ENCODE measurements at regions not wholly inside any gene's neighbourhood (a gene's known extent, or its start where the extent isn't known, plus 50 kb on each side); places are given as distances from the start of the nearest gene placed in this dataset.
"Not testable (repeated sequence)": the region's sequence is repeated elsewhere in the genome, so short reads cannot be mapped to it uniquely, and the experiment has no call there.

DNA sequence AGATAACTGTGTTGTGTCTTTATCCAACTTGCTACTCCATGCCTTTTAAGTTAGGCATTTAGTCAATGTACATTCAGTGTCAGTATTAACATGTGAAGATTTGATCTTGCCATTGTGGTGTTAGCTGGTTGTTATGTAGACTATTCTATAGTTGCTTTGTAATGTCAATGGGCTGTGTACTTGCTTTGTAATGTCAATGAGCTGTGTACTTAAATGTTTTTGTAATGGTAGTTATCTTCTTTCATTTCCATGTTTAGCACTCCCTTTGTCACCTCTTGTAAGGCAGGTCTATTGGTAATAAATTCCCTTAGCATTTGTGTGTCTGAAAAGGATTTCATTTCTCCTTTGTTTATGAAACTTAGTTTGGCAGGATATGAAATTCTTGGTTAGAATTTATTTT is 53.4 kb downstream of the MC4R start:
- no peak for DNase-seq

DNA sequence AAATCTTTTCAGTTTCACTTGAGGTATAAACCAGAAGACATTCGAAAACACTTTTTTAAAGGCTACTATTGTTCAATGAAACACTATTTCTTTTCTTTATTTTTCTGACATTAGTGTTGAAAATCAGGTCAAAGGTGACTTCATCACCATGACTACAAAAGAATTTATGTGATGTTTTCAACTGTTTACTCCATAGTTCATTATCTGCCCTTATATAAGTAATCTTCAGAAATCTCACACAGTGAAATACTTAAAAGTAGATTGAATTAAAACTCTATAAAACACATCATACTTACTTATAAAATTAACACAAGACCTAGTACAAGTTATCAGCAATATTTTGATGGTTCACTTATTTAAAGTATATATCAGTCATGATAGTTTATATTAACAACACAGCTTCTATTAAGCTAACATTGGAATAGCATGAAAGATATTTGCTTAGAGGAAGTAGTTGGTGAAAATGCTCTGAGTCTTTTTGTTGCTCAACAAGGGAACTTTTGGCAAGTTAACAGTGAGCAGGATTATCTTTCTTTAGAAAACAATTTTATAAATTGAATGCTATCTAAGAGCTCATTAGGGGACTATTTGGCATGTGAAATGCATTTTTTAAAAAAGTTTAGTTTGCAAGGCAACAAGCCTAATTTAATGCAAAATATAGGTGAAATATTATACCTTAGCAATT is 60.8 kb downstream of the MC4R start:
- no peak for DNase-seq

DNA sequence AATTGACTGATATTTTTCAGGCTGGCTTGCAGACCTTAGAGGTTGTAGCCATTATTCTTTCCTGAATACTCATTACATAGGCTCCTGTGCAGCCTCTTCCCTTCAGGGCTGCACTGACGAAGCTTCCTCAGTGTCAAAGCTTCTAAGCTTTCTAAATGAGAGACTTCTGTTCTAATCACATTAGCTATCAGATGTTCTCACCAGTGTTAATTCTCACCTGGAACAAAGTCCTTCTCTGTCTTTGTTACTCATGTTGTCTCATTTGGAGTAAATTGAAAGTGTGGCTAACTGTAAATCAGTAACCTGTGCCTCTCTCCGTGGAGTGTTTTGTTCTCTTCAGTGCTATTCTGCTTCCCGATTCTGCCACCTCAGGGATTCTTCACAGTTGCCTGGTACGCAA is 76.9 kb downstream of the MC4R start:
- DNase-seq, result no peak

DNA sequence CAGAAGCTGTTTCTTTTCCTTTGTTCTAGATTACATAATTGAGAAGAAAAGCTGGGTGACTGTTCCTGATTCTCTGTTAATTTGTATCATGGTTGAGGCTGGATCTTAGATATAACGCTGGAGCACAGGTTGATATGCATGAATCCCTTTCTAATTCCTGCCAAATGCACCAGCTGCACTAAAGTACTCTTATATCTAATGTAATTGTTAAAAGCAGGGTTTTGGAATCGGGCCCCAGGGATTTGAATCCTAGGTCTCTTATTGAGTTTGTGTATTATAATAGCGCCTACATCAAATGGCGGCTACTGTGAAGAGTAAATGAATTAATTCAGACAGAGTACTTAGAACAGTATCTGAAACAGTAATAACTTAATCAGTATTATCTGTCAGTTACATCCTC is 80.4 kb downstream of the MC4R start:
- DNase-seq, result no peak

DNA sequence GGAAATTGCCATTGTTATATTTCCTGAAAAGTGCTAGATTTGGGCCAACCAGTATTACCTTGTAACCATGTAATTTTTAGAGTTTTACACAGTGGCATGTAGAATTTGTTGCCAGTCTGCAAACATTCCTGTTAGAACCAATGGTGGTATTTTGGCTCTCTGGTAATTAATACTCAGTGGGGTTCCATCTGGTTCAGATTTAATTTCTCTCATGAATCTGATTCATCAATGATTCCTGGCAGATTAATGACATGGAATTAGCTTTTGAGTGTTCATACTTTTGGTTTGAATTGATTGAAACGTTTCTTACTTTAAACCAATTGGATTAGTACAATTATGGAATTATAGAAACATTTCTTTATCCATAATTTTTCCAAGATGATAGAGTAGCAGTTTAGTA is 93.2 kb downstream of the MC4R start:
- DNase-seq, result no peak

DNA sequence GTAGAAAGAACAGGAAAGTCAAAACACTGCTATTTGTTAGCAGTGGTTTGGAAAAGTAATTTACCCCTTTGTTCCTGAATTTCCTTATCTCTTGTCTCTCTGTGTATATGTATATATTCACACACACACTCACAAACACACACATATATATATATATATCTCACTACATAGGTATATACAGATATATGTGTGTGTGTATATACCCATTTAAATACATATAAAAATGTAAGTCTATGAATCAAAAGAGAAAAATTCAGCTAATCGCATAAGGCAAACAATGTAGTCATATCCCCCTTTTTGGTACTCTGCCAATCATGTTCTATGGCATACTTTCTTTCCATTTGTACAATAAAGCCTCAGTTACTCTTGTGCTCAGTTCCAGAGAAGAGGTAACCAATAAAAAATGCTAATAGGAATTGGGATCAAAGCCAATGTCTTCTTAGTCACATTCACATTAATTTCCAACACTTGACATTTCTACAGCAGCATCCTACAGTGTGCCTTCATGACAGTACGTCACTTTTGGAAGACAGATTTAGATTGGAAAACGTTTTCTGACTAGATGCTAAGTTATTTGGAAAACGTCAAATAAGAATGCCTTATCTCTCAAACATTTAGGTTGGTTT is 94.6 kb downstream of the MC4R start:
- no peak for DNase-seq

DNA sequence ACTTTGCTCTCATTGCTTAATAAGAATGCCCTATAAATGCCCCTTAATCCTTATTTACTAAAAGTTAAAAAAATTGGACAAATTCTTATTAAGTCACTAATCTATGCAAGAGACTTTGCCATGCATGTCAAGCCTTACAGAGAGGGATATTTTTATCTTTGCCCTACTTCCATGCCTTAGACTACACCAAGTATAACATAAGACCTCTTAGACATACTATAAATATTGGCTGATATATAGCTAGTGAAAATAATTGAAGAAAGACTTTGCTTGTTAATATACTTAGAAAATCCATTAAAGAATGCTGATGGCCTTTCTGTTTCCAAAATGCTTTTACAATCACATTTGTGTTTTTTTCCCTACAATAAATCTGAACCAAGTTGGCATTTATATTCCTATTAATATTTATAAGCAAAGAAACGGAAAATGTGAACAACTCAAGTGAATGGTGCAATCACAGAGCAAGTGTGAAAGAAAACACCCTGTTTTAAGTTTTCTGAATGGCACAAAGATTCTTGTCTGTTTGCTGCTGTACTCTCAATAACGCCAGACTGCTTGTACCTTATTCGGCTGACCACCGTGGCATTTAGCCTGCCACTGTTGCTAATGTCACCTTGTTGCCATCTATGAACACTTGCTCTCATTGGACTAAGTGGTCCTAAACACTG is 105.0 kb downstream of the MC4R start:
- no peak for DNase-seq

DNA sequence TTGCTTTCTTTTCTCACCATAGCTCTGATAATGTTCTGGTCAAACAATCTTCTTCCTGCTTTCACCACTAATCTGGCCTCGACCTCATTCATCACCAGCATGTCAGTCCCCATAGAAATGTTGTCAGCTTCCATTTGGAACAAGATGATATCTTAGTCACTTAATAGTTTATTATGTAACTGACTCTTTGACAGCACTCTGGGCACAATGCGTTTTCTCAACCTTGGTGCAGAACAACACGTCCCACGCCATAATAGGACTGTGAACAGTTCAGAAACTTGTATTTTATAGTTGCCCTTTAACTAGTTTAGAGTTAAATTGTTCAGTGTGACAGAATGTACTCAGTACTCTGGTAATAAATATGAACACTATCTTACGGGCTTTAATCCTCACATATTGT is 106.0 kb downstream of the MC4R start:
- no peak for DNase-seq

DNA sequence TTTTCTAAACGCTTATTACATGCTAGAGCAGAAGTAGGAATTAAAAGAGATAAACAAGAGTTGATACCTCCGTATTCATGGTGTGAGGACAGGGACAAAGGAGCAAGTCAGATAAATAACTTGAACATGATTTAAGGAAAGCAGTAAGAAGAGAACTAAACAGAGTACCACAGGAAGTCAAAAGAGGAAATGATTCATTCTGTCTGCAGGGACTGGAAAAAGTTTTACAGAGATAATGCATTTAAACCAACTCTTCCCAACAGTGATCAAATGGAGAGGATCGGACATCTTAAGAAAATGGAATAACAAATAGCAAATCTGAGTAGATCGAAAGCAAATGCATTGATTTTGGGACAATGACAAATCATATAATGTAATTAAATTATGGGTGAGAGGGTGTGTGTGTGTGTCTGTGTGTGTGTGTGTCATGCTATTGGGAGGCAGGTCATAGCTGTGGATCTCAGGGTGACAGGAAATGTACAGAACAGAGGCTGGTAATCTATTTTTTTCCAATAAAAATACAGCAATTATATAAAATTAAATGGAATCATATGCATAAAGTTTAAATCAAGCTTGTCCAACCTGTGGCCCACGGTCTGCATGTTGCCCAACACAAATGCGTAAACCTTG is 113.4 kb downstream of the MC4R start:
- no peak for DNase-seq

DNA sequence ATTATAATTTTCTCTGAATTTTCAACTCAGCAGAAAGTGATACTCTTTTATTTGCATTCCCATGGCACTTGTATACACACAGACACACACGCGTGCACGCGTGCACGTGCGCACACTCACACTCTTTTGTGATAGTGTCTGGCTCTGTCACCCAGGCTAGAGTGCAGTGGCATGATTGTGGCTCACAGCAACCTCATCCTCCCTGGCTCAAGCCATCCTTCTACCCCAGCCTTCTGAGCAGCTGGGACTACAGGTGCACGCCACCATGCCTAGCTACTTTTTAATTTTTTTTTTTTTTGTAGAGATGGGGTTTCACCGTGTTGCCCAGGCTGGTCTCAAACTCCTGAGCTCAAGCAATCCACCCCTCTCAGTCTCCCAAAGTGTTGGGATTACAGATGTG is 123.2 kb downstream of the MC4R start:
- DNase-seq, result no peak

DNA sequence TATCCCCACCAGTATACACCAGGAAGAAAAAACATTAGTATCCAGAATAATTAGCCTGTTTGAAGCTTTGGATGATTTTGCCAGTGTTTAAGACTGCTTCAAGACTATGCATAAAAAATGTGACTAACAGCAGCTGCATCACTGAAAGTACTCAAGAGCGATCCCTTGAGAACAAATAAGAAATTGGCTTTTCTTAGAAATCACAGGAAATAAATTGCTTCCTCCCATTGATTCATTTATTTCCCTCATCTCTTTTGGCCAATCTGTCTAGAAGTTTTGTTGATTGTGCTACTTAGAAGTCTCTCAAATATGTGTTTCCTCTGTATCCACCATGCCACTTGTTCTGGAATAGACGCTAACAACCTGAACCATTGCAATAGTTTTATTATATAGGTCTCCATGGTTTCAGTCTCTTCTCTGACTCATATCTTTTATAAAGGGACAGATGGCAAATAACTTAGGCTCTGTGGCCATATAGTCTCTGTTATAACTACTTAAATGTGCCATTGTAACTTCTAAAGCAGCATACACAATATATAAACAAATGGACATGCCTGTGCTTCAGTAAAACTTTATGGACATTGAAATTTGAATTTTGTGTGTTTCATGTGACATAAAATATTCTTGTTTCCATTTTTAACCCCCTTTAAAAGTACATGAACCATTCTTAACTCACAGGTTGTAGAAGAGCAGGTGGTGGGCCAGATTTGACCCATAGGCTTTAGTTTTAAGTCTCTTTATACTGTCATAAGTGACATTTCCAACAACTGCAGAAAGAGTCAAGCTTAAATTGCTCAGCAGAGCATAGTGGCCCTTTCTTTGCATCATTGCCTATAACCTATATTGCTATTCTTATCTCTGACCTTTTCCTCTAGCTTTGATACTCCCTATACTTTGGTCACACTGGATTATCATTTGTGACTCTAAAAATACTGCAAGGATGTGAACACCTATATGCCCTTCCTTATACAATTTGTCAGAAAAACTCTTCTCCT is 123.9 kb downstream of the MC4R start:
- DNase-seq, result no peak

DNA sequence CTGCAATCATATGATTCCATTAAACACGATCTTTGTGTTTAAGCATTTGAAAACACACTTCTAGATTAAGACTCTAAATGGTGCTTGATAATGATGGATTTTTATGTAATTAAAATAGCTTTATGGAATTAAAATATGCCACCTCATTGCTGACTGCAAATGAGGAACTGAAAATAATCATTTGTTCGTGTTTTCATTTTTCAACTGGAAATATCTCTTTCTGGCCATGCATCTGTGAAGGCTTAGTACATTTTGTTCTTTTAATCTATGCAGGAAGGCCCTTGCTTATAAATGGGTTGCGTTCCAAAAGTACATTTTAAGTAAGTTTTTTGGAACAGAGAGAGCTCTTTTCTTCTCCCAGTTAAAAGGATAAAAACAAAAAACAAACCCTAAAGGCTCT is 125.5 kb downstream of the MC4R start:
- DNase-seq, result no peak

DNA sequence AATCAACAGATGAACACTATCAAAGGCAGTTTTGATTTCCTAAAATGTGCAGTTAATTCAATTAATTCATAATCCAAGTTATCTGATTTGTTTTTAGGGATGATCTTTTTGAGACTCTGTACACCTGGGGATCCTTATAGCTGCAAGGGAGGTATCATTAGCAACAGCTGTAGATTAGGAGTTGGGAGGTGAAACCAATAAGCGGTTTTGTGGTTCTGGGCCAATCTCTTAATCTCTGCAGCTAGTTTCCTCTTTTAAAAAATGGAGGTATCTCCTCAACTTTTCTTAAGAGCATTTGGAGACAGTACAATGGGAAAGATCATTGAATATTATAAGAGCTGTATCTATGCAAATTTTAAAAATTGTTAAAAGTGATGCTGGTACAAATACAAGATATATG is 126.0 kb downstream of the MC4R start:
- DNase-seq, result no peak

DNA sequence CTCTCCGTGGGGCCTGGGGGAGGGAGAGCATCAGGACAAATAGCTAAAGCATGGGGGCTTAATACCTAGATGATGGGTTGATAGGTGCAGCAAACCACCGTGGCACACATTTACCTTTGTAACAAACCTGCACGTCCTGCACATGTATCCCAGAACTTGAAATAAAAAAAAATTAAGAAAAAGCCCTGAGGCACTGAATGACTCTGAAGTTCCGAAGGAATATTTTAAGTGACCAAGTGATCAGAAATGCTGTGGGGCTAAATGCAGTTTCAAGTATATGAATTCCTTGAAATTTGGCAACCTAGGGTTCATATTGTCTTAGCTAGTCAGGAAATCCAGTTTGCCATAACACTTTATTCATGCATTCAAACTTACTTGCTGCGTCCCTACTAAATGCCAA is 127.5 kb downstream of the MC4R start:
- DNase-seq, result no peak

DNA sequence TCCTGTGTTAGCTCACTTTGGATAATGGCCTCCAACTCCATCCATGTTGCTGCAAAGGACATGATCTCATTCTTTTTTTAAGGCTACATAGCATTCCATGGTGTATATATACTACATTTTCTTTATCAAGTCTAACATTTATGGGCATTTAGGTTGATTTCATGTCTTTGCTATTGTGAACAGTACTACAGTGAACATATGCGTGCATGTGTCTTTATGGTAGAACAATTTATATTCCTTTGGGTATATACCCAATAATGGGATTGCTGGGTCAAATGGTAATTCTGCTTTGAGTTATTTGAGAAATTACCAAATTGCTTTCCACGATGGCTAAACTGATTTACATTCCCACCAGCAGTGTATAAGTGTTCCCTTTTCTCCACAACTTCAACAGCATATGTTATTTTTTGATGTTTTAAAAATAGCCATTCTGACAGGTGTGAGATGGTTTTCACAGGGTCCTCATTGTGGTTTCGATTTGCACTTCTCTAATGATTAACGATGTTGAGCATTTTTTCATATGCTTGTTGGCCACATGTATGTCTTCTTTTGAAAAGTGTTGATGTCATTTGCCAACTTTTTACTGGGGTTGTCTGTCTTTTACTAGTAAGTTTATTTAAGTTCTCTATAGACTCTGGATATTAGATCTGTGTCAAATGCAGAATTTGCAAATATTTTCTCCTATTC is 133.4 kb downstream of the MC4R start:
- DNase-seq, result not testable (repeated sequence)

DNA sequence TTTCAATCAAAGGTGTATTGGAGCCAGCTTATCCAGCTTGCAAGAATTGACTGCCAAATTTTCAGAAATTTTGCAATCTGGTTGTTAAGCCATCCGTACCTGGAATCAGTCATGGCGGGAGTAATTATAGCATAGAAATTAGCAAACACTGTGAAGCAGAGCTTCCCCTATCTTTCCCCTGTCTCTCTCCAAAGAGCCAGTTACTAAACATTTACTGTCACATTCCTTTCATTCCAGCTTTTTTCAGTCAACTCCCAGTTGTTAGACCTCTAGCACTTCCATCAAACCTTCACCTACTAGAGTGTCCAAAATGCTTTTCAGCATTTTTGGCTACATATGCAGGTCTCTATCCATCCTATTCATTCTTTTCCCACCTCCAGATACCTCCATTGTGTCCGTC is 137.4 kb downstream of the MC4R start:
- no peak for DNase-seq

DNA sequence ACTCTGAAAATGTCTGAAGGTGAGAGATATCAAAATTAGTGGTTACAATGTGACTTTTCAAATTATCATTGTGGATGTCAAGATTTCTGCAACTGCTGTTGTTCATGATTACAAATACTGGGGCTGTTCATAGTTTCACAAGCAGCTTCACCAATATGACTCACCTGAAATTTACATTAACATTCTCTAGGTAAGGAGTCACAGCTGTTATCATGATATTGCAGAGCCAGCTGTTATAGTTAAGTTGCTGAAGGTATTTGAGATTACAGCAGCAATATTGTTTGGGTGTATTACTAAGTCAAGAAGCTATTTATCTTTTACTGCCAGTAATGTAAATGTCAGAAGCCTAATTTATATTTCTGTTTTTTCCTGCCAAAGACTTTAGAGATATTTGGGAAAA is 140.0 kb downstream of the MC4R start:
- DNase-seq, result no peak

DNA sequence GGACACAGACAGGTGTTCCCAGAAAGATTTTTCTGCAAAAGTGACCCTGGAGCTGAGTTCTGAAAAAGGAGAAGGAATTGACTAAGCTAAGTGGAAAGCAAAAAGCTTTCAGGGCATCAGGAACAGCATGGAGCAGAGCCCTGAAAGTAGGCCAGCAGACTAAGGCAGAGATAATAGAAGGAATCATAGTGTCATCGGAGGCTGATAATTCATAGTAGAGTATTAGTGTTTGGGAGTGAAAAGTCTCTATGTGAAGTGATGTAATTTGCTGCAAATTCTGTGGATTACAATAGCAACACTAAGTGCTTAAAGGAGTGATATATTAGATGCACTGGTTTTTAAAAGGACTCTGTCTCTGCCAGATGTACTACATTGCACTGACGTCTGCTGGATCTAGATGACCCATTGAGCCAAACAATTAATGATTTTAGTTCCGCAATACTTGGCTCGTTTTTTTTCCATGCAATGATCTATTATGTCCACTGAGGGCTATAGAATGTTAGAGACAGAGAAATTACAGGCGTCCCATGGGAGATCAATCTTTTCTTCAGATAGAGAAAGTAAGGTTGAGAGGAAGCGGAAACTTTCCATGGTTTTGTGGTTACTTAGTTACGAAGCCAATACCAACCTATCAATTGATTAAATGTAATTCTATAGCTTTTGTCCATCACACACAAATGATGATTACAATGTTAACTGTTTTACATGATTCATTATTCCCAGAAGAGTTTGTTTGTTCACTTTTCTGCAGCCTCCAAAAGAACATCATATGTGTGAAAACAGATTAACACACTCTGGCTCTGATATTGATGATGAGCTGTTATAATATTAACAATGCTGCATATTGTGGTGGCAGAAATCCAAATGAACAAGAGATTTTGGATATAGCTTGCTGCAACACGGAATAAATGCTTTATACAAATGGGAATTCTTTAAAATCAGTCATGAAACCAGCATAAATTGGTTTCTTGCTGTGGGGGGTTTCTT is 143.7 kb downstream of the MC4R start:
- DNase-seq, result no peak

DNA sequence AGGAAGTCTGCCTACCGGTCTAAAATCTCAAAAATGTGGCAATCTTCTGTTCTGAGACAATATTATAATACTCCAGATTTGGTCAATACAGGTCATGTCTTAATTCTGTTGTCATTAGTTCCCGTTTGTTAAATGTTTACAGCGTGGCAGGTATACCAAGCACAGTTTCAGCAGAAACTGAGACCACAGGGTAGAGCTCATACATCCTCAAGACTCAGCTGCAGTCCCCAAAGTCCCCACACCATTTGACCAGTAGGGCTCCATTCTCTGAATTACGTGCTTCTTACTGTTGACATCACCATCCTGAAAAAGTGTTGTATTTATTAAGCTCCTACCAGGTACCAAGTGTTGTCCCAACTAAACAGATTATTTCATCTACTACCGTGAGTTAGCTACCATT is 157.1 kb downstream of the MC4R start:
- no peak for DNase-seq

DNA sequence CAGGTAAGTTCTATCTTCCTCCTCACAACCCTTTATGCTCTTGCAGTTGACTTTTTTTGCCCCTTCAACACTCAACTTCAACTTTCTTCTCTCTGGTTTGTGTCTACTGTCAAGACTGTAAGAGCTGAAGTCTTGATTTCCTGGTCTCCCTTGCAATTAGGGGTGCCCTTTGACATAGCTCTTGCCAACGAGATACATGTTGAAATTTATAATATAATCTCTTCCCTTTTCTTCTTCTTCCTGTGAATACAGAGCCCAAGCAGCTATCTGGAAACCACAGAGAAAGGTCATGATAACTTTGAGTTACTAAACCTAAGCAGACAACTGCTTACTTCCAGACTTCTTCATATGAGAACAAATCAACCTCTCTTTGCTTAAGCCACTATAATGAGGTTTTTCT is 163.5 kb downstream of the MC4R start:
- DNase-seq, result no peak

DNA sequence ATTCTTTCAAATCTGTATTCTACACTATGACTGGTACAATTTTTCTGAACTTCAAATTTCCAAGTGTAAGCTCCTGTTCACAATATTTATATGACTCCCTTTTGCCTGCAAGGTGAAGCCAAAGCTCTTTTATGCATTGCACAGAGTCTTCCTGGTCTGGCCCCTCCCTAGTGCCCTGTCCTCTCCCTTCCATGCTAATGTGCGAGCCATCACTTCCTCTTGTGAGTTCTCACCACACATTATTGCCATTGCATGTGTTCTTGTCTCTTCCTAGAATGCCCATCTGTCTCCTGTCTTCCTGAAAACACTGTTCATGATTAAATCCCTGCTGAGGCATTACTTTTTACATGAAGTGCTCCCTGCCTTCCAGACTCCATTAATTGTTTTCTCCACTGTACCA is 169.9 kb downstream of the MC4R start:
- no peak for DNase-seq
